Breast epithelium (tissue), 3 donors: ENCODE measurements at regions not wholly inside any gene's neighbourhood (a gene's known extent, or its start where the extent isn't known, plus 50 kb on each side); places are given as distances from the start of the nearest gene placed in this dataset.

ENCODE experiments used
- POLR2A ChIP-seq: fragments of 450-650 bp; IDR thresholded peaks from one replicate; pipeline ENCODE4 v1.6.1; 2016; ENCODE audit warnings: antibody characterized with exemption, mild to moderate bottlenecking, moderate library complexity
- POLR2AphosphoS5 ChIP-seq, 3 donors: sonication (generic); formaldehyde crosslinking; IDR thresholded peaks; one replicate each; pipeline ENCODE4 v1.6.1; 2017; ENCODE audit warnings: antibody characterized with exemption in 3 of 3
- TF ChIP-seq, protein P1 (sequence below), 3 donors: fragments of 450-650 bp; IDR thresholded peaks; one replicate each; pipeline ENCODE4 v1.5.1; 2016 to 2017; ENCODE audit warnings: antibody characterized with exemption in 3 of 3, mild to moderate bottlenecking in 3 of 3, moderate library complexity in 3 of 3

DNA sequence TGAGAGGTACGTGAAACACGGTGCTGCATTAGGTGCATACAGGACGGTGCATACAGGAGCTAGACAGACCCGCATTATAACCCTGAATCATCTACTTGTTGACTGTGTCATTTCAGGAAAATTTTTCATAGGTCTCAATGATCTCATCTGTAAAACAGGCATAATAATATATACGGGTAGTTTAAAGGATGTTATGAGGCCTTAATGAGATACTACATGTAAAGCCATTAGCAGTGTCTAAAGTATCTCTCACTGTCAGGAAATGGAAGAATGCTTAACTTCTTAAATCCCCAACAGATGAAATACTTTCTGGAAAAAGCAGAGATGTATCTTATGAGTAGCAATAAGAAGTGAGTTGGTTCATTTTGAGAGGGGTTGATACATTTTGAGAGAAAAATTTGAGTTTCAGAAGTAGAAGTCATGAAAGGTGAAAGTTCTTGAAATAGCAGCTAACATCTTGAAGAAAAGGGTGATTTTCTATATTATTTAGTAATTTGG, 669.6 kb downstream of the PTPRC start:
- TF ChIP-seq, protein P1, sequence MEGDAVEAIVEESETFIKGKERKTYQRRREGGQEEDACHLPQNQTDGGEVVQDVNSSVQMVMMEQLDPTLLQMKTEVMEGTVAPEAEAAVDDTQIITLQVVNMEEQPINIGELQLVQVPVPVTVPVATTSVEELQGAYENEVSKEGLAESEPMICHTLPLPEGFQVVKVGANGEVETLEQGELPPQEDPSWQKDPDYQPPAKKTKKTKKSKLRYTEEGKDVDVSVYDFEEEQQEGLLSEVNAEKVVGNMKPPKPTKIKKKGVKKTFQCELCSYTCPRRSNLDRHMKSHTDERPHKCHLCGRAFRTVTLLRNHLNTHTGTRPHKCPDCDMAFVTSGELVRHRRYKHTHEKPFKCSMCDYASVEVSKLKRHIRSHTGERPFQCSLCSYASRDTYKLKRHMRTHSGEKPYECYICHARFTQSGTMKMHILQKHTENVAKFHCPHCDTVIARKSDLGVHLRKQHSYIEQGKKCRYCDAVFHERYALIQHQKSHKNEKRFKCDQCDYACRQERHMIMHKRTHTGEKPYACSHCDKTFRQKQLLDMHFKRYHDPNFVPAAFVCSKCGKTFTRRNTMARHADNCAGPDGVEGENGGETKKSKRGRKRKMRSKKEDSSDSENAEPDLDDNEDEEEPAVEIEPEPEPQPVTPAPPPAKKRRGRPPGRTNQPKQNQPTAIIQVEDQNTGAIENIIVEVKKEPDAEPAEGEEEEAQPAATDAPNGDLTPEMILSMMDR (IDR thresholded peaks at IDR 0.05), result no peak
- TF ChIP-seq POLR2A, result no peak
- TF ChIP-seq POLR2AphosphoS5 (IDR thresholded peaks at IDR 0.05), result no peak
